ENCODE measurements at regions not wholly inside any gene's neighbourhood (a gene's known extent, or its start where the extent isn't known, plus 50 kb on each side); places are given as distances from the start of the nearest gene placed in this dataset.

GRCh38 chr7:26991796-26992195 lies 104.0 kb downstream of the HOXA1 start:
- Histone ChIP-seq H3K9me3 (no peaks in the 10 kb centered on the region), H3K27ac (no peak overlapping the region), H3K4me3 (no peak overlapping the region), H3K27me3 (replicated peaks; ENCODE audit: insufficient read depth) (no peaks in the 10 kb centered on the region), H3K36me3 (no peaks in the 10 kb centered on the region), H3K4me1 (ENCODE audit: control insufficient read depth in 1 of 2, low read depth in 2 of 2) (no peaks in the 10 kb centered on the region)
- TF ChIP-seq CTCF (IDR thresholded peaks at IDR 0.05): no peak
- ATAC-seq (ENCODE audit: insufficient number of reproducible peaks, low FRiP score, low read depth): no peak
- DNase-seq (ENCODE audit: low spot score): no peak

- no peak for ATAC-seq (ENCODE audit: insufficient number of reproducible peaks, low FRiP score, low read depth)
- Histone ChIP-seq H3K27me3 (replicated peaks; ENCODE audit: insufficient read depth) (no peaks in the 10 kb centered on the region), H3K27ac (no peak overlapping the region), H3K4me1 (ENCODE audit: control insufficient read depth in 1 of 2, low read depth in 2 of 2) (no peaks in the 10 kb centered on the region), H3K9me3 (no peaks in the 10 kb centered on the region), H3K36me3 (no peaks in the 10 kb centered on the region), H3K4me3 (no peak overlapping the region)
- TF ChIP-seq CTCF (IDR thresholded peaks at IDR 0.05): no peak
- no peak for DNase-seq (ENCODE audit: low spot score)
These were observed 105.7 kb downstream of the HOXA1 start for GRCh38 chr7:26989897-26990670.

GRCh38 chr7:26988836-26989374 lies 106.9 kb downstream of the HOXA1 start:
- Histone ChIP-seq H3K4me1 (ENCODE audit: control insufficient read depth in 1 of 2, low read depth in 2 of 2) (no peaks in the 10 kb centered on the region), H3K9me3 (no peaks in the 10 kb centered on the region), H3K27me3 (replicated peaks; ENCODE audit: insufficient read depth) (no peaks in the 10 kb centered on the region), H3K36me3 (no peaks in the 10 kb centered on the region), H3K27ac (no peak overlapping the region), H3K4me3 (no peak overlapping the region)
- DNase-seq (ENCODE audit: low spot score) (no peak), ATAC-seq (ENCODE audit: insufficient number of reproducible peaks, low FRiP score, low read depth) (no peak)
- TF ChIP-seq CTCF (IDR thresholded peaks at IDR 0.05): no peak

GRCh38 chr7:26987338-26987737 lies 108.5 kb downstream of the HOXA1 start:
- H3K27me3 ChIP-seq (replicated peaks; ENCODE audit: insufficient read depth): no peaks in the 10 kb centered on the region
- H3K36me3 ChIP-seq: no peaks in the 10 kb centered on the region
- no peak overlapping the region for H3K27ac ChIP-seq
- ATAC-seq (ENCODE audit: insufficient number of reproducible peaks, low FRiP score, low read depth) (no peak), DNase-seq (ENCODE audit: low spot score) (no peak)
- H3K4me1 ChIP-seq (ENCODE audit: control insufficient read depth in 1 of 2, low read depth in 2 of 2): no peaks in the 10 kb centered on the region
- H3K4me3 ChIP-seq: no peak overlapping the region
- TF ChIP-seq CTCF (IDR thresholded peaks at IDR 0.05): no peak
- no peaks in the 10 kb centered on the region for H3K9me3 ChIP-seq

- H3K9me3 ChIP-seq: no peaks in the 10 kb centered on the region
- no peaks in the 10 kb centered on the region for H3K4me1 ChIP-seq (ENCODE audit: control insufficient read depth in 1 of 2, low read depth in 2 of 2)
- TF ChIP-seq CTCF (IDR thresholded peaks at IDR 0.05): no peak
- ATAC-seq (ENCODE audit: insufficient number of reproducible peaks, low FRiP score, low read depth): no peak
- no peaks in the 10 kb centered on the region for H3K36me3 ChIP-seq
- H3K27ac ChIP-seq: no peak overlapping the region
- DNase-seq (ENCODE audit: low spot score): no peak
- no peaks in the 10 kb centered on the region for H3K27me3 ChIP-seq (replicated peaks; ENCODE audit: insufficient read depth)
- H3K4me3 ChIP-seq: no peak overlapping the region
These were observed 113.8 kb upstream of the SKAP2 start for GRCh38 chr7:26978146-26978545.
